HepG2 (cell line): ENCODE measurements at regions not wholly inside any gene's neighbourhood (a gene's known extent, or its start where the extent isn't known, plus 50 kb on each side); places are given as distances from the start of the nearest gene placed in this dataset.
"Not testable (repeated sequence)": the region's sequence is repeated elsewhere in the genome, so short reads cannot be mapped to it uniquely, and the experiment has no call there.

Source experiments
- ATAC-seq: fragments of 200-7000 bp; cut with Tn5 transposase; 3 replicates; pipeline ENCODE4 v1.9.1; 2020; ENCODE audit warnings: mild to moderate bottlenecking, moderate library complexity
- BruUV-seq: library from RNA; stranded (reverse); fragments of 400-500 nt; replicated peaks from 2 replicates; lab custom pipeline; 2021; lab: Mats Ljungman, UMichigan
- CTCF ChIA-PET: fragments of 300-600 bp; formaldehyde crosslinking; extraction: SDS; loops from one replicate; lab custom pipeline; 2021; ENCODE audit warnings: low total read pairs, inconsistent platforms, low intra/inter-chr PET ratio; lab: Yijun Ruan, JAX
- POLR2A ChIA-PET: fragments of 350-600 bp; sonication (Branson Sonifier 250); formaldehyde crosslinking; loops from one replicate; lab custom pipeline; 2020; ENCODE audit warnings: antibody characterized with exemption, inconsistent platforms; lab: Yijun Ruan, JAX
- DNase-seq: peaks from one replicate; pipeline ENCODE4 v3.0.0-alpha.2; 2015; ENCODE audit warnings: low spot score
- FAIRE-seq: peaks from 3 replicates; lab custom pipeline; 2011; peaks lifted over from hg19 to GRCh38; lab: Jason Lieb, UNC
- H2AFZ ChIP-seq: one replicate; pipeline ENCODE4 v1.6.1; 2011; ENCODE audit warnings: low read length, inconsistent platforms
- H3K27ac ChIP-seq: fragments of 300-600 bp; 3 replicates; pipeline ENCODE4 v1.8.0; 2011; ENCODE audit warnings: mixed run types, mild to moderate bottlenecking, mixed read lengths, low read length, inconsistent platforms; ENCODE audit not compliant: insufficient read depth; ENCODE audit errors: extremely low read length
- H3K27me3 ChIP-seq, 2 experiments: fragments of 200-600 bp in 1 of 2; 2 replicates in 1 of 2; 3 replicates in 1 of 2; pipeline versions ENCODE4 v1.6.0 to v1.8.0; 2011; ENCODE audit warnings: low read length in 2 of 2, mild to moderate bottlenecking in 2 of 2, moderate library complexity in 2 of 2, inconsistent platforms in 1 of 2; ENCODE audit not compliant: insufficient read depth in 2 of 2, control insufficient read depth in 1 of 2
- H3K36me3 ChIP-seq, 2 experiments: fragments of 200-600 bp in 1 of 2; replicated peaks in 1 of 2; 2 replicates in 1 of 2; 3 replicates in 1 of 2; pipeline versions ENCODE4 v1.5.1 to v1.8.0; 2011; ENCODE audit warnings: low read length in 2 of 2, inconsistent platforms in 1 of 2; ENCODE audit not compliant: insufficient read depth in 2 of 2, control insufficient read depth in 1 of 2
- H3K4me1 ChIP-seq: 2 replicates; pipeline ENCODE4 v1.5.1; 2012; ENCODE audit warnings: low read length, inconsistent platforms; ENCODE audit not compliant: insufficient read depth
- H3K4me2 ChIP-seq: 2 replicates; pipeline ENCODE4 v1.6.0; 2011; ENCODE audit warnings: low read depth, low read length, inconsistent platforms
- H3K4me3 ChIP-seq, 3 experiments: fragments of 200-600 bp in 1 of 3; sonication (generic), shearing (Covaris generic) in 1 of 3; replicated peaks in 1 of 3; 2 replicates each; pipeline ENCODE4 v1.5.1; 2011 to 2016; ENCODE audit warnings: low read length in 3 of 3, inconsistent platforms in 2 of 3, low read depth in 2 of 3, mild to moderate bottlenecking in 2 of 3, control low read depth in 1 of 3, mixed read lengths in 1 of 3; ENCODE audit not compliant: insufficient read depth in 1 of 3
- H3K79me2 ChIP-seq: one replicate; pipeline ENCODE4 v1.6.1; 2011; ENCODE audit warnings: low read length, inconsistent platforms; ENCODE audit not compliant: insufficient read depth
- H3K9ac ChIP-seq: 2 replicates; pipeline ENCODE4 v1.6.0; 2011; ENCODE audit warnings: mild to moderate bottlenecking, low read depth, low read length, inconsistent platforms; ENCODE audit not compliant: insufficient read depth
- H3K9me3 ChIP-seq: 2 replicates; pipeline ENCODE4 v1.5.1; 2012; ENCODE audit warnings: mild to moderate bottlenecking, low read length
- H4K20me1 ChIP-seq: 2 replicates; pipeline ENCODE4 v1.6.0; 2011; ENCODE audit warnings: inconsistent platforms, mild to moderate bottlenecking, low read length, moderate library complexity; ENCODE audit not compliant: insufficient read depth
- WGBS: methylation state at CpG from one replicate; pipeline ENCODE4 v1.1.6; 2017; ENCODE audit warnings: low lambda C conversion rate; 5-methylcytosine and 5-hydroxymethylcytosine counted together
- in situ Hi-C: cut with HindIII; loops from 2 replicates; pipeline ENCODE4 v1.10.0; 2017; ENCODE audit warnings: low pct_unique_long_range_greater_than_20kb; ENCODE audit not compliant: extremely low pct_ligation_motif_present
- intact Hi-C: fragments of 100-400 bp; cut with micrococcal nuclease; formaldehyde crosslinking; loops from one replicate; pipeline ENCODE4 v1.10.0; 2022; ENCODE audit not compliant: unreplicated experiment
- TF ChIP-seq, protein P1 (sequence below): IDR thresholded peaks from 2 replicates; pipeline ENCODE4 v1.4.0; 2020; ENCODE audit warnings: mild to moderate bottlenecking, missing genetic modification reagents
- TF ChIP-seq, protein P2 (sequence below): sonication (generic); formaldehyde crosslinking; IDR thresholded peaks from 2 replicates; pipeline ENCODE4 v1.4.0; 2020; ENCODE audit warnings: missing genetic modification reagents; ENCODE audit errors: not compliant biosample characterization
- TF ChIP-seq, protein P3 (sequence below): sonication (generic); formaldehyde crosslinking; IDR thresholded peaks from 2 replicates; pipeline ENCODE4 v1.5.0; 2020; ENCODE audit warnings: missing genetic modification reagents, mild to moderate bottlenecking, borderline replicate concordance

DNA sequence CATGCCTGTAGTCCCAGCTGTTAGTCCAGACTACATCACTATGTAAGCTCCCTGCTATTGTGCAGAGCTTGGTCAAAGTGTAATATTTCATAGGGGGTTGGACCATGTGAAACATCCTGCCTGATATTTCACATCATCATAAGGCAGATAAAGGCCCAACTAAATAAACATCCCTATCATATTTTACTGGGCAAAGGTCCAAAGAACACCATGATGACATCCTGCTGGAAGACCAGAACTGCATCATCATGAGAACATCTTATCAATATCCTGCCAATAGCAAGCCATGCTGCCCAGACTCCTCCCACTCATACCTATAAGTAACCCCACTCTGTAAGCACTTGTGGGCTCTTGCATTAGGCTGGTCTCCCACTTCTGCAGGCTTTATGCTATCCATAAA lies 88.6 kb downstream of the EIF1AY start (continued):
- TF ChIP-seq, protein P1, sequence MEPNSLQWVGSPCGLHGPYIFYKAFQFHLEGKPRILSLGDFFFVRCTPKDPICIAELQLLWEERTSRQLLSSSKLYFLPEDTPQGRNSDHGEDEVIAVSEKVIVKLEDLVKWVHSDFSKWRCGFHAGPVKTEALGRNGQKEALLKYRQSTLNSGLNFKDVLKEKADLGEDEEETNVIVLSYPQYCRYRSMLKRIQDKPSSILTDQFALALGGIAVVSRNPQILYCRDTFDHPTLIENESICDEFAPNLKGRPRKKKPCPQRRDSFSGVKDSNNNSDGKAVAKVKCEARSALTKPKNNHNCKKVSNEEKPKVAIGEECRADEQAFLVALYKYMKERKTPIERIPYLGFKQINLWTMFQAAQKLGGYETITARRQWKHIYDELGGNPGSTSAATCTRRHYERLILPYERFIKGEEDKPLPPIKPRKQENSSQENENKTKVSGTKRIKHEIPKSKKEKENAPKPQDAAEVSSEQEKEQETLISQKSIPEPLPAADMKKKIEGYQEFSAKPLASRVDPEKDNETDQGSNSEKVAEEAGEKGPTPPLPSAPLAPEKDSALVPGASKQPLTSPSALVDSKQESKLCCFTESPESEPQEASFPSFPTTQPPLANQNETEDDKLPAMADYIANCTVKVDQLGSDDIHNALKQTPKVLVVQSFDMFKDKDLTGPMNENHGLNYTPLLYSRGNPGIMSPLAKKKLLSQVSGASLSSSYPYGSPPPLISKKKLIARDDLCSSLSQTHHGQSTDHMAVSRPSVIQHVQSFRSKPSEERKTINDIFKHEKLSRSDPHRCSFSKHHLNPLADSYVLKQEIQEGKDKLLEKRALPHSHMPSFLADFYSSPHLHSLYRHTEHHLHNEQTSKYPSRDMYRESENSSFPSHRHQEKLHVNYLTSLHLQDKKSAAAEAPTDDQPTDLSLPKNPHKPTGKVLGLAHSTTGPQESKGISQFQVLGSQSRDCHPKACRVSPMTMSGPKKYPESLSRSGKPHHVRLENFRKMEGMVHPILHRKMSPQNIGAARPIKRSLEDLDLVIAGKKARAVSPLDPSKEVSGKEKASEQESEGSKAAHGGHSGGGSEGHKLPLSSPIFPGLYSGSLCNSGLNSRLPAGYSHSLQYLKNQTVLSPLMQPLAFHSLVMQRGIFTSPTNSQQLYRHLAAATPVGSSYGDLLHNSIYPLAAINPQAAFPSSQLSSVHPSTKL (CRISPR knock-in tag) = no peak
- TF ChIP-seq, protein P2, sequence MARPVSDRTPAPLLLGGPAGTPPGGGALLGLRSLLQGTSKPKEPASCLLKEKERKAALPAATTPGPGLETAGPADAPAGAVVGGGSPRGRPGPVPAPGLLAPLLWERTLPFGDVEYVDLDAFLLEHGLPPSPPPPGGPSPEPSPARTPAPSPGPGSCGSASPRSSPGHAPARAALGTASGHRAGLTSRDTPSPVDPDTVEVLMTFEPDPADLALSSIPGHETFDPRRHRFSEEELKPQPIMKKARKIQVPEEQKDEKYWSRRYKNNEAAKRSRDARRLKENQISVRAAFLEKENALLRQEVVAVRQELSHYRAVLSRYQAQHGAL (CRISPR knock-in tag) = no peak
- TF ChIP-seq, protein P3, sequence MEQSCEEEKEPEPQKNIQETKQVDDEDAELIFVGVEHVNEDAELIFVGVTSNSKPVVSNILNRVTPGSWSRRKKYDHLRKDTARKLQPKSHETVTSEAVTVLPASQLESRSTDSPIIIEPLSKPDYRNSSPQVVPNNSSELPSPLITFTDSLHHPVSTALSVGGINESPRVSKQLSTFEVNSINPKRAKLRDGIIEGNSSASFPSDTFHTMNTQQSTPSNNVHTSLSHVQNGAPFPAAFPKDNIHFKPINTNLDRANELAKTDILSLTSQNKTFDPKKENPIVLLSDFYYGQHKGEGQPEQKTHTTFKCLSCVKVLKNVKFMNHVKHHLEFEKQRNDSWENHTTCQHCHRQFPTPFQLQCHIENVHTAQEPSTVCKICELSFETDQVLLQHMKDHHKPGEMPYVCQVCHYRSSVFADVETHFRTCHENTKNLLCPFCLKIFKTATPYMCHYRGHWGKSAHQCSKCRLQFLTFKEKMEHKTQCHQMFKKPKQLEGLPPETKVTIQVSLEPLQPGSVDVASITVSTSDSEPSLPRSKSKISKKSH = no peak

DNA sequence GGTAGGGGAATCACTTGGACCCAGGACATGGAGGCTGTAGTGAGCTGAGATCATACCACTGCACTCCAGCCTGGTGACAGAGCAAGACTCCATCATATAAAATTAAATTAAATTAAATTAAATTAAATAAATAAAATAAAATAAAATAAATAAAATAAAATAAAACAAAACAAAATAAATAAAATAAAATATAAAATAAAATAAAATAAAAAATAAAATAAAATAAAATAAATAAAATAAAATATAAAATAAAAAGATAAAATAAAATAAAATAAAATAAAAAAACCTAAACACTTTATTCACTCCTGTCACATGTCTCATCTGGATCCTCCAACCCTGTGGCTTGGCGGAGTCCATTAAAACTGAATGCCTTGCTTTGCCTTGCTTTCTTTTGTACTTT lies 89.8 kb downstream of the EIF1AY start:
- not testable (repeated sequence) for ATAC-seq, H3K79me2 ChIP-seq

More for the DNA sequence above, 89.8 kb downstream of the EIF1AY start:
- H3K9ac ChIP-seq, FAIRE-seq, BruUV-seq, in situ Hi-C loops, H3K27me3 ChIP-seq, H4K20me1 ChIP-seq, CTCF ChIA-PET, H2AFZ ChIP-seq, H3K4me2 ChIP-seq, DNase-seq, H3K27ac ChIP-seq, H3K36me3 ChIP-seq, H3K4me3 ChIP-seq, H3K4me1 ChIP-seq, POLR2A ChIA-PET, intact Hi-C loops, H3K9me3 ChIP-seq: not testable (repeated sequence)
- 94% methylated on average over 1 of the region's 1 CpG for WGBS
